DOHH2 (cell line): ENCODE measurements at regions not wholly inside any gene's neighbourhood (a gene's known extent, or its start where the extent isn't known, plus 50 kb on each side); places are given as distances from the start of the nearest gene placed in this dataset.

Experiments used
- H3F3A ChIP-seq: fragments of 200-600 bp; sonication (generic), shearing (Covaris generic); 2 replicates; pipeline ENCODE4 v1.6.0; 2016; ENCODE audit warnings: antibody characterized with exemption, mild to moderate bottlenecking; ENCODE audit not compliant: control insufficient read depth, insufficient read depth
- H3K27ac ChIP-seq: fragments of 200-600 bp; sonication (generic); 2 replicates; pipeline ENCODE4 v1.5.1; 2014; ENCODE audit warnings: low read depth, mild to moderate bottlenecking, low read length, moderate library complexity
- H3K27me3 ChIP-seq: fragments of 200-600 bp; sonication (generic); 2 replicates; pipeline ENCODE4 v1.6.1; 2014; ENCODE audit warnings: mild to moderate bottlenecking, low read length, mixed read lengths; ENCODE audit not compliant: control insufficient read depth
- H3K36me3 ChIP-seq: fragments of 200-600 bp; sonication (generic); 2 replicates; pipeline ENCODE4 v1.6.1; 2014; ENCODE audit warnings: mild to moderate bottlenecking, low read length, moderate library complexity, mixed read lengths; ENCODE audit not compliant: control insufficient read depth
- H3K4me1 ChIP-seq: fragments of 200-600 bp; sonication (generic); 2 replicates; pipeline ENCODE4 v1.6.1; 2014; ENCODE audit warnings: mild to moderate bottlenecking, low read length, mixed read lengths; ENCODE audit not compliant: control insufficient read depth
- H3K4me2 ChIP-seq: fragments of 200-600 bp; sonication (generic); 2 replicates; pipeline ENCODE4 v1.6.0; 2014; ENCODE audit warnings: mild to moderate bottlenecking, low read length, moderate library complexity
- H3K4me3 ChIP-seq: fragments of 200-600 bp; sonication (generic); 2 replicates; pipeline ENCODE4 v1.5.1; 2014; ENCODE audit warnings: mild to moderate bottlenecking, low read length, mixed read lengths
- H3K79me2 ChIP-seq: fragments of 200-600 bp; sonication (generic); 2 replicates; pipeline ENCODE4 v1.6.1; 2014; ENCODE audit warnings: mild to moderate bottlenecking, low read length, mixed read lengths; ENCODE audit not compliant: control insufficient read depth
- H3K9me2 ChIP-seq: fragments of 200-600 bp; sonication (generic); replicated peaks from 2 replicates; pipeline ENCODE4 v1.6.1; 2014; ENCODE audit warnings: mild to moderate bottlenecking, low read length, mixed read lengths; ENCODE audit not compliant: control insufficient read depth
- H3K9me3 ChIP-seq: fragments of 200-600 bp; sonication (generic); 2 replicates; pipeline ENCODE4 v1.6.1; 2014; ENCODE audit warnings: antibody characterized with exemption, low read length, mixed read lengths; ENCODE audit not compliant: control insufficient read depth, insufficient read depth
- H4K20me1 ChIP-seq: fragments of 200-600 bp; sonication (generic); 2 replicates; pipeline ENCODE4 v1.6.0; 2014; ENCODE audit warnings: low read depth, mild to moderate bottlenecking, antibody characterized with exemption, low read length, moderate library complexity; ENCODE audit not compliant: control insufficient read depth, insufficient read depth
- EZH2phosphoT487 ChIP-seq: fragments of 200-600 bp; sonication (generic); IDR thresholded peaks from 2 replicates; pipeline ENCODE4 v1.6.1; 2017; ENCODE audit warnings: borderline replicate concordance, mild to moderate bottlenecking, antibody characterized with exemption, low read length, moderate library complexity, mixed read lengths
- TF ChIP-seq, protein P1 (sequence below): fragments of 200-600 bp; sonication (generic); IDR thresholded peaks from one replicate; pipeline ENCODE4 v1.5.1; 2014; ENCODE audit warnings: antibody characterized with exemption, mild to moderate bottlenecking, low read depth, low read length; ENCODE audit not compliant: poor library complexity, severe bottlenecking

DNA sequence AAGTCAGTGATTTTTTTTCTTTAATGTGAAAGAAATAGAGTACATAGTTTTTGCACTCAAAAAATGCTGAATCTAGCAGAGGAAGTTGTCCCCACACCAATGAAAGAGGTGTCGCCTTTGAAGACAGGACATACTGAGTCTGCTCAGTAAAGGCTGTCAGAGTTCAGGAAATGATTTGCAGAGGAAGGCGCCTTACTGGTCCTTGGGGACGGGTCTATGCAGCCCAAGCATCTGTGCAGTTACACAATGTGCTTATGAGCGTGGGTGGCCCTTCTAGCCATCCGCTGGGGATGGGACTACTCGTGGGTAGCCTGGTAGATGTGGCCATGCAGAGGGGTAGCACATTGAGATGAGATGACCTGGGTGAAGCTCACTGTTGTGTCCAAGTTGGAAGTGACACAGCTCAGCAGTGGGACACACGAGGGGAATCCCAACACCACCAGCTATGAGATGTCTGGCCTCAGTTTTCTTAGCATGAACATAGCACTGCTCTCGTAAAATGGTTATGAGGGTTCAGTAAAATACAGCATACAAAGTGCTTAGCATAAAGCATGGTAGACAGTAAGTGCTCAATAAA, 116.5 kb upstream of the RBPJ start:
- Histone ChIP-seq H3K27me3 (peaks cover 25% of the 10 kb centered on the region), H3K36me3 (no peaks in the 10 kb centered on the region), H3K27ac (no peak overlapping the region), H3K4me1 (no peaks in the 10 kb centered on the region), H3F3A (no peaks in the 10 kb centered on the region), H3K4me3 (no peak overlapping the region), H4K20me1 (no peaks in the 10 kb centered on the region), H3K9me2 (no peaks in the 10 kb centered on the region), H3K4me2 (no peak overlapping the region), H3K79me2 (no peaks in the 10 kb centered on the region), H3K9me3 (no peaks in the 10 kb centered on the region)
- TF ChIP-seq EZH2phosphoT487, result no peak
- TF ChIP-seq, protein P1, sequence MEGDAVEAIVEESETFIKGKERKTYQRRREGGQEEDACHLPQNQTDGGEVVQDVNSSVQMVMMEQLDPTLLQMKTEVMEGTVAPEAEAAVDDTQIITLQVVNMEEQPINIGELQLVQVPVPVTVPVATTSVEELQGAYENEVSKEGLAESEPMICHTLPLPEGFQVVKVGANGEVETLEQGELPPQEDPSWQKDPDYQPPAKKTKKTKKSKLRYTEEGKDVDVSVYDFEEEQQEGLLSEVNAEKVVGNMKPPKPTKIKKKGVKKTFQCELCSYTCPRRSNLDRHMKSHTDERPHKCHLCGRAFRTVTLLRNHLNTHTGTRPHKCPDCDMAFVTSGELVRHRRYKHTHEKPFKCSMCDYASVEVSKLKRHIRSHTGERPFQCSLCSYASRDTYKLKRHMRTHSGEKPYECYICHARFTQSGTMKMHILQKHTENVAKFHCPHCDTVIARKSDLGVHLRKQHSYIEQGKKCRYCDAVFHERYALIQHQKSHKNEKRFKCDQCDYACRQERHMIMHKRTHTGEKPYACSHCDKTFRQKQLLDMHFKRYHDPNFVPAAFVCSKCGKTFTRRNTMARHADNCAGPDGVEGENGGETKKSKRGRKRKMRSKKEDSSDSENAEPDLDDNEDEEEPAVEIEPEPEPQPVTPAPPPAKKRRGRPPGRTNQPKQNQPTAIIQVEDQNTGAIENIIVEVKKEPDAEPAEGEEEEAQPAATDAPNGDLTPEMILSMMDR, result no peak

DNA sequence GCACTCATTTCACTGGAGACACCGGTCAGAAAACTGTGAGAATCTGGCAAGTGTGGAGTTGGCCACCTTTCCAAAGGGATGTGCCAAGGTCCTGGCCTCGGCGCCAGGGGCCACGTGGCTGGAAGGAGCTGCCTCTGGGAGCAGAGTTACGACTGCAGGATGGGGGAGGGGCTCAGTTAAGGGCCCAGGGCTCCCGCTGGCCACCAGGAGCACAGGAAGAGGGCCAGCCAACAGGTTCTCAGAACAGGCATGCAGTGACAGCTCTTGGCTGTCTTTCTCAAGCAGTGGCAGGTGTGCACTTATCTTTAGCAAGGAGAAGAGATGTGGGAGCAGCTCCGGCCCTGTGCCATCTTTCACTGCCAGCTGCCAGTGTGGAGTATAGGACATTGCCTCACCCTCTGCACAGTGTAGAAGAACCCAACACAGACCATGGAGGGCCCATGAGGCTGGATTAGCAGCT, 115.9 kb upstream of the RBPJ start:
- H3K4me3 ChIP-seq, result no peak overlapping the region
- no peaks in the 10 kb centered on the region for H3F3A ChIP-seq
- H3K27me3 ChIP-seq, result peaks cover 25% of the 10 kb centered on the region
- TF ChIP-seq, protein P1, result no peak
- no peak for TF ChIP-seq EZH2phosphoT487
- H4K20me1 ChIP-seq, result no peaks in the 10 kb centered on the region
- no peaks in the 10 kb centered on the region for H3K79me2 ChIP-seq
- no peaks in the 10 kb centered on the region for H3K9me2 ChIP-seq
- H3K36me3 ChIP-seq, result no peaks in the 10 kb centered on the region
- H3K9me3 ChIP-seq, result no peaks in the 10 kb centered on the region
- no peaks in the 10 kb centered on the region for H3K4me1 ChIP-seq
- no peak overlapping the region for H3K4me2 ChIP-seq
- H3K27ac ChIP-seq, result no peak overlapping the region

DNA sequence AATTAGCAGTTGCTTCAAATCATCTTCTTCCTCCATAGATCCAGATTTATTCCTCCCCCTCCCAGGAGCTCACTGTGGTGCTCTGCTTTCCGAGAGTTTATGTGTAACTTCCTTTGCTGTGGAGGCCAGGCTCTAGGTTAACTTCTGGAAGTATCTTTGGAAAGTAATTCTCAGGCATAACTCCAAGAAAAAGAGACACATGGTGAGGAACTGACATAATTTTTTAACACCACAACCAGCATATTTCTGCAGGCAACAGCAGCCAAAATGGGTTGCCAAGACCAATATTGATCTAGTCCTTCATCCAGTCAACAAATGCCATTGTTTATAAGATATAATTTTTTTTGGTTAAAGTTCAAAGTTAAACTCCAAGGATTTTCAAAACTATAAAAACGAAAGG, 114.5 kb upstream of the RBPJ start:
- H3K9me2 ChIP-seq, result no peaks in the 10 kb centered on the region
- H4K20me1 ChIP-seq, result no peaks in the 10 kb centered on the region
- no peaks in the 10 kb centered on the region for H3K9me3 ChIP-seq
- H3K27me3 ChIP-seq, result peaks cover 25% of the 10 kb centered on the region
- H3K4me3 ChIP-seq, result no peak overlapping the region
- H3K4me1 ChIP-seq, result no peaks in the 10 kb centered on the region
- H3K27ac ChIP-seq, result no peak overlapping the region
- TF ChIP-seq, protein P1, result no peak
- H3K36me3 ChIP-seq, result no peaks in the 10 kb centered on the region
- H3F3A ChIP-seq, result no peaks in the 10 kb centered on the region
- no peak overlapping the region for H3K4me2 ChIP-seq
- H3K79me2 ChIP-seq, result no peaks in the 10 kb centered on the region
